Natural killer cell treated with Interleukin-12 subunit alpha and Interleukin-12 subunit beta and Interleukin-15 and Interleukin-18, amount 100 ng/mL, for 72 hours (primary cell): ENCODE measurements at regions not wholly inside any gene's neighbourhood (a gene's known extent, or its start where the extent isn't known, plus 50 kb on each side); places are given as distances from the start of the nearest gene placed in this dataset.

ENCODE experiments used
- ATAC-seq, 2 donors: fragments of 150-1000 bp; cut with Tn5 transposase in 1 of 2; sonication (Bioruptor Pico), chemical (Tn5 transposase) in 1 of 2; 2 replicates each; pipeline ENCODE4 v1.10.0; 2021
- DNase-seq: peaks from one replicate; pipeline ENCODE4 v3.0.0; 2022; ENCODE audit warnings: low spot score
- H3K27ac Mint-ChIP-seq, 2 donors: 1 replicate in 1 of 2; 2 replicates in 1 of 2; pipeline ENCODE4 v1.8.0; 2022; ENCODE audit warnings: mixed read lengths in 2 of 2, mild to moderate bottlenecking in 1 of 2, moderate library complexity in 1 of 2
- H3K27me3 Mint-ChIP-seq, 2 donors: 1 replicate in 1 of 2; 2 replicates in 1 of 2; pipeline ENCODE4 v1.8.0; 2022; ENCODE audit warnings: mixed read lengths in 2 of 2
- H3K36me3 Mint-ChIP-seq: one replicate; pipeline ENCODE4 v1.8.0; 2022; ENCODE audit warnings: mixed read lengths
- H3K4me1 Mint-ChIP-seq, 2 donors: 1 replicate in 1 of 2; 2 replicates in 1 of 2; pipeline ENCODE4 v1.8.0; 2022; ENCODE audit warnings: low read depth in 2 of 2, mixed read lengths in 2 of 2, mild to moderate bottlenecking in 1 of 2
- H3K4me3 Mint-ChIP-seq: one replicate; pipeline ENCODE4 v1.8.0; 2022; ENCODE audit warnings: mixed read lengths
- H3K9me3 Mint-ChIP-seq: 2 replicates; pipeline ENCODE4 v1.8.0; 2022; ENCODE audit warnings: mixed read lengths

DNA sequence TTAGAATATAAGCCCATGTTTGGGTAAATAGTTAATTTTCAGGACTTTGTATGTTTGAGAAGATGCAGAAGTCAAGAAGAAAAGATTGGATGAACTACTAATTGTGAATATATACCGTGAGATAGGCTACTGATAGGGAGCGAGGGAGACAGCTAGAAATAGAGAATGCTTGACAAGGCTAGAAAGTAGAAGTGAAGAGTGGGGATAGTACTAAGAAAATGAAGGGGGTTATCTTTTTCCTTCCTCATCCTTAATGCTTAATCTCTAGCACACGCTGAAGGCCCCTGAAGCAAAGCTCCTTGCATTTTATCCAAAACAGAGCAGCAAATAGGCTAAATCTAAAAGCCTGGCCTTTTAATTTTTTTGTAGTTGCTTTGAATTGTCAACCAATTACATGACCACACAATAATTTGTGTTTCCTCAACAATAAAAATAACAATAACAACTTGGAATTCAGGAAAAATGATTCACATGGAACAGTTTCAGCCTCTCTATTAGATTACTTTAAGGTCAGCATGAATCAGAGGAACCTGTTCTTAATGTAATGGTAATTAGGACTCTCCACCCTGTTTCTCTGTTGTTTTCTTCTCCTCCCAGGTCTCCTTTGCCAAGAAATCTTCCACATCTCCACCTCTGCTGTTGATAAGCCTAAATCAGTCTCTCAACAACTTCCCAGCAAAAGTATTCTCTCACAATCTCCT lies 1071.3 kb upstream of the ZEB2 start:
- Mint-ChIP-seq H3K27me3 (peaks cover 0 to 1% of the 10 kb centered on the region in 2 donors), H3K27ac (no peak overlapping the region), H3K9me3 (peaks cover 4% of the 10 kb centered on the region), H3K36me3 (no peaks in the 10 kb centered on the region), H3K4me1 (no peaks in the 10 kb centered on the region), H3K4me3 (no peak overlapping the region)
- no peak for DNase-seq
- no peak for ATAC-seq

DNA sequence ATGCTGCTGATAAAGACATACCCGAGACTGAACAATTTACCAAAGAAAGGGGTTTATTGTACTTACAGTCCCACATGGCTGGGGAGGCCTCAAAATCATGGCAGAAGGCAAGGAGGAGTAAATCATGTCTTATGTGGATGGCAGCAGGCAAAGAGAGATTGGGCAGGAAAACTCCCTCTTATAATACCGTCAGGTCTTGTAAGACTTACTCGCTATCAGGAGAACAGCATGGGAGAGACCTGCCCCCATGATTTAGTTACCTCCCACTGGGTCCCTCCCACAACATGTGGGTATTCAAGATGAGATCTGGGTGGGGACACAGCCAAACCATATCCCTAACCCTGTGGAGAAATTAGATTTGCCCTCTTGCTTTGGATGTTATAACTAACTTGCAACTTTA lies 1068.0 kb upstream of the ZEB2 start:
- Mint-ChIP-seq H3K36me3 (no peaks in the 10 kb centered on the region), H3K4me3 (no peak overlapping the region), H3K27ac (no peak overlapping the region), H3K27me3 (peaks cover 0 to 8% of the 10 kb centered on the region in 2 donors), H3K9me3 (peaks cover 4% of the 10 kb centered on the region), H3K4me1 (no peaks in the 10 kb centered on the region)
- DNase-seq: no peak
- ATAC-seq: no peak

GRCh38 chr2:145584353-145584752 lies 1064.4 kb upstream of the ZEB2 start:
- Mint-ChIP-seq H3K27ac (no peak overlapping the region), H3K9me3 (peaks cover 7% of the 10 kb centered on the region), H3K4me1 (no peaks in the 10 kb centered on the region), H3K36me3 (no peaks in the 10 kb centered on the region), H3K27me3 (peaks cover 0 to 8% of the 10 kb centered on the region in 2 donors), H3K4me3 (no peak overlapping the region)
- DNase-seq: no peak
- no peak for ATAC-seq

DNA sequence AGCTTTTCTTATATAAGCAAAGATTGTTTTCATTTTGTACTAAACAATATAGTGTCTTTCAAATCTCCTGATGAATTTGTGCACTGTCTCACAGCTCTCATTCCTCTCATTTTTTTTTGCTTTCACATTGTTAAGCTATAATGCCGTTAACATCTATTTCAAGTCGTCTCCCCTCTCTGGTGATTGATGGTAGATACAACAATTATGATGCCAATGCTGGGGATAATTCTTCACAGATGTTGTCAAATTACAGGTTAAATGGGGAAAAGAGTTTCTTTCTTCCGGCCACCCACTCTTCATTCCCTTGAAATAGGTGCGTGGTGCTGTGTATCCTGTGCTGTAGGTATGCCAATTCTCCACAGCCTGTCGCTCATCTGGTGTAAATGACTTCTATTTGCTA lies 1053.7 kb upstream of the ZEB2 start:
- H3K4me3 Mint-ChIP-seq: no peak overlapping the region
- H3K36me3 Mint-ChIP-seq: no peaks in the 10 kb centered on the region
- ATAC-seq (no peak), DNase-seq (no peak)
- H3K9me3 Mint-ChIP-seq: peaks cover 5% of the 10 kb centered on the region
- no peak overlapping the region for H3K27ac Mint-ChIP-seq
- no peaks in the 10 kb centered on the region for H3K4me1 Mint-ChIP-seq
- peaks cover 4 to 16% of the 10 kb centered on the region in 2 donors for H3K27me3 Mint-ChIP-seq

GRCh38 chr2:145572238-145572637 lies 1052.3 kb upstream of the ZEB2 start:
- no peak overlapping the region for H3K27ac Mint-ChIP-seq
- no peaks in the 10 kb centered on the region for H3K36me3 Mint-ChIP-seq
- no peaks in the 10 kb centered on the region for H3K4me1 Mint-ChIP-seq
- no peak for ATAC-seq
- peaks cover 5% of the 10 kb centered on the region for H3K9me3 Mint-ChIP-seq
- no peak overlapping the region for H3K4me3 Mint-ChIP-seq
- no peak for DNase-seq
- H3K27me3 Mint-ChIP-seq: peaks cover 4 to 10% of the 10 kb centered on the region in 2 donors

DNA sequence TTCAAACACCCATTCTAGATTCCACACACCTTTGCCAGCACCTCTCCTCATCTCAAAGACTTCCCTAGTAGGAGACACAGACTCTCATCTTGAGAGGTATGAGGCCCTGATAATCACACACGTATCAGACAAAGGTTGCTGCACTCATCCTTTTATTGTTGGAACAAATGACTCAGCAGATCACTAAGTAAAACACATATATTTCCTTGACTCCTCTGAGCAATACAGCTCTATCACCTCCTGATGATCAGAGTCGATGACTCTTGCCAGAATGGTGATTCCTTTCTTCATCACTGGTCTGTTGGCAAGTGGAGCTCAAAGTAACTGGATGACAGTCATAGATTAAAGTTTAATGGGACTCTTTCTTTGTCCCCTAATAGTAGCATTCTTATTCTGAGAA lies 1049.2 kb upstream of the ZEB2 start:
- no peak for DNase-seq
- H3K36me3 Mint-ChIP-seq: no peaks in the 10 kb centered on the region
- ATAC-seq: no peak
- peaks cover 4 to 10% of the 10 kb centered on the region in 2 donors for H3K27me3 Mint-ChIP-seq
- peaks cover 5% of the 10 kb centered on the region for H3K9me3 Mint-ChIP-seq
- H3K4me1 Mint-ChIP-seq: no peaks in the 10 kb centered on the region
- H3K4me3 Mint-ChIP-seq: no peak overlapping the region
- no peak overlapping the region for H3K27ac Mint-ChIP-seq

DNA sequence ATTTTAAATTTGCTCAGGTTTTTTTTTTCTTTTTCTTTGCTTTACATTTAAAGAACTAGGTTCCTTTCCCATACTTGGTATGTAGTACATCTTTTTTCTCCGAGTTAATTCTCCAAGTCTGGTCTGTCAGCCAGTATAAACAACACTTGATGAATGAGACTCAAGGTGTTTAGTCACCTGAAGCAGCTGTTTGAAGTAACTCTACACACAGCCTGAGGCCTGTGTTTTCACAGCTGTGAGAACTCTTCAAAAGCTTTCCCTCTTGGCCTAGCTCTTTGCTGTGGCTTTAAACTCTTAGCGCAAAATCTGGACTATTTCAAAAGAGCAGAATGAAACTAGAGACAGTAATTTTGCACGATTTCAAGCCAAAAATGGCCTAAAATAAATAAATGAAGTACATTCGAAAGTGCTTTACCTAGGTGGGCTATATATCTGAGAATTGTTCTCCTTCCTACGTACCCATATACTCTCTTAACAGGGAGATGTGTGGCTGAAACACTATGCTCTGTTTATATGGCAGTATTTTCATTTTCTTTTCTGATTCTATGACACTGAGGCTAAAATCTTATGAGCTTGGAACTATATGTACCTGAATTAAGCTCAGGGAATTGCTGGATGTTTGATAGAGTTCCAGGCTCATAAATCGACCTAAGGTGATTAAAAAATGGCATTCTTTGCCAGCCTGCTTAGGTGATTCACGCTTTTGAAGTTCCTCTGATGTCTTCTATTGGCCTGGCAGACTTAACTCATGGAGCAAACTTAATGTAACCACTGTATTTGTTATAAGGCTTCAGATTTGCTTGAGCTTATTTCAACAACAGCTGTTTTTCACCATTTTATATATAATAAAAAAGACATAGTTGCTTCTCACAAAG lies 1044.1 kb upstream of the ZEB2 start:
- Mint-ChIP-seq H3K36me3 (no peaks in the 10 kb centered on the region), H3K4me1 (no peaks in the 10 kb centered on the region), H3K27me3 (no peaks in the 10 kb centered on the region), H3K27ac (no peak overlapping the region), H3K9me3 (no peaks in the 10 kb centered on the region), H3K4me3 (no peak overlapping the region)
- DNase-seq (no peak), ATAC-seq (no peak)

DNA sequence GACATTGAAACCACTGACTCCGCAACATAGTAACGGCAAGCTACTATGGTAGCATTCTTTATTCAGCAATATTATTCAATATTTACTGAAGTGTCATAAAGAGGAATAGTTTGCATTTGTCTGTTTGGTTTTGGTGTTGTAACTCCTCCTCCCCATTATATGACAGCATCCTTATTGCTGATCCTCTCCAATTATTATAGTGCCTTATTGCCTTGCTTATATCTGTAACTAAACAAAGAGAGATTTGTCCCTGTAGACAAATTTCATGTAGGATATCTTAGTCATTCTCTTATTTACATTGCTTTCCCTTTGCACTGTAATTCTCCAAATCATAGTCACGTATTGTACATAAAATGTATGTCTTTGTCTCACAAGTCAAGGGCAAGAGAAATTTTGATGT lies 1041.2 kb upstream of the ZEB2 start:
- H3K36me3 Mint-ChIP-seq: no peaks in the 10 kb centered on the region
- no peaks in the 10 kb centered on the region for H3K27me3 Mint-ChIP-seq
- DNase-seq (no peak), ATAC-seq (no peak)
- no peak overlapping the region for H3K27ac Mint-ChIP-seq
- H3K4me1 Mint-ChIP-seq: peaks cover 0 to 1% of the 10 kb centered on the region in 2 donors
- H3K9me3 Mint-ChIP-seq: no peaks in the 10 kb centered on the region
- no peak overlapping the region for H3K4me3 Mint-ChIP-seq

DNA sequence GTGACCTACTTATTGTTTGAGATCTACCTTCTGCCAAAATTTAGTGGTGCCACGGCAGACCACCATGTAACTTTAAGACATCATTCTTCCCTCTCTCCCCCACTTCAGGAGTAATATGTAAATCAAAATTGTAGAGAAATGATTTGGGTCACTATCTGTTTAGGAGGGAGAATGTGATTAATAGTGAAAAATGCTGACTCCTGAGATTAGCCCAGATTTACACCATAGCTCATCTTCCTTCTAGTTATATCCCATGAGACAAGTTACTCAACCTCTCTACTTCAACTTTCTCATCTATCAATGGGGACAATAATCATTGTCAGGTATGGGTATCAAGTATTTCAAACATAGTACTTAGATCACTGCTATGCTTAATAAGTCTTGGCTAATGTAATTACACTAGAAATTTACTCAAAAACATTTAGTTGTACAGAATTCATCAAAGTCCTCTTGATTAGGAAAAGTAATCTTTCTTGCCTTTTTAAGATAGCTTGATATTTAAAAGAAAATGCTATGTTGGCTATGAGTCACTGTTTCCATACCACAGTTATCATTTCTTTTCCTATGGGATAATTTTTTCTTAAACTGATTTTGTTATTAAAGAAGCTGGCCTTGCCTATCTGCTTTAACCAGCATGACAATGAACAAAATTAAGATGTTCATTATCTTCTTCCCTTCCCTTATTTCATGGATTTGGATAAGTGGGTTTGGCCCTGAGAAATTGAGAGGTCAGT lies 1038.9 kb upstream of the ZEB2 start:
- H3K9me3 Mint-ChIP-seq: no peaks in the 10 kb centered on the region
- no peak for DNase-seq
- H3K27me3 Mint-ChIP-seq: no peaks in the 10 kb centered on the region
- ATAC-seq: no peak
- peaks cover 0 to 2% of the 10 kb centered on the region in 2 donors for H3K4me1 Mint-ChIP-seq
- no peaks in the 10 kb centered on the region for H3K36me3 Mint-ChIP-seq
- no peak overlapping the region for H3K27ac Mint-ChIP-seq
- no peak overlapping the region for H3K4me3 Mint-ChIP-seq

- H3K27me3 Mint-ChIP-seq: peaks cover 0 to 8% of the 10 kb centered on the region in 2 donors
- DNase-seq: no peak
- H3K27ac Mint-ChIP-seq: no peak overlapping the region
- H3K36me3 Mint-ChIP-seq: no peaks in the 10 kb centered on the region
- H3K4me1 Mint-ChIP-seq: peaks cover 0 to 2% of the 10 kb centered on the region in 2 donors
- no peak for ATAC-seq
- H3K4me3 Mint-ChIP-seq: no peak overlapping the region
- no peaks in the 10 kb centered on the region for H3K9me3 Mint-ChIP-seq
These were observed 1035.4 kb upstream of the ZEB2 start for GRCh38 chr2:145555360-145555759.

- Mint-ChIP-seq H3K36me3 (no peaks in the 10 kb centered on the region), H3K4me1 (peaks cover 0 to 2% of the 10 kb centered on the region in 2 donors), H3K9me3 (no peaks in the 10 kb centered on the region), H3K4me3 (no peak overlapping the region), H3K27ac (no peak overlapping the region), H3K27me3 (peaks cover 0 to 13% of the 10 kb centered on the region in 2 donors)
- no peak for ATAC-seq
- no peak for DNase-seq
These were observed 1031.8 kb upstream of the ZEB2 start for GRCh38 chr2:145551686-145552085.

GRCh38 chr2:145548479-145548878 lies 1028.6 kb upstream of the ZEB2 start:
- ATAC-seq (no peak), DNase-seq (no peak)
- H3K27ac Mint-ChIP-seq: no peak overlapping the region
- peaks cover 4 to 22% of the 10 kb centered on the region in 2 donors for H3K27me3 Mint-ChIP-seq
- no peak overlapping the region for H3K4me3 Mint-ChIP-seq
- H3K4me1 Mint-ChIP-seq: no peaks in the 10 kb centered on the region
- no peaks in the 10 kb centered on the region for H3K9me3 Mint-ChIP-seq
- no peaks in the 10 kb centered on the region for H3K36me3 Mint-ChIP-seq

DNA sequence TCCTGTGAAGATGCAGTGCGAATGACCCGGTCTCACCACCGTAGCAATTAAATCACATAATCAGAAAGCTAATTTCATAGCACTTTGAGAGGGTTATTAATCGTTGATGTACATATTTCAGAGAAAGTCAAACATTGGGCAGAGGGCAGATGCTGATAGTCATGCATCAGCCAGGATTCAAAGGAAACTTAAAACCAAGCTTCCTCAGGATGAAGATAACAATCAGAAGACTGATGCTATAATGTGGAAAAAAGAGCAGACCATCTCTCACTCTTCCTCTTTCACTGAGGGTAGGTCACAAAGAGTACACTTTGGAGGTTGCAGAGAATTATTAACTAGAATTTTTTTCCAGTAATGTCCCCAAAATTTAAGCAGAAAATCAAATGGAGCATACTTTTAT lies 1027.7 kb upstream of the ZEB2 start:
- Mint-ChIP-seq H3K27me3 (peaks cover 4 to 23% of the 10 kb centered on the region in 2 donors), H3K27ac (no peak overlapping the region), H3K36me3 (no peaks in the 10 kb centered on the region), H3K9me3 (no peaks in the 10 kb centered on the region), H3K4me1 (no peaks in the 10 kb centered on the region), H3K4me3 (no peak overlapping the region)
- no peak for ATAC-seq
- no peak for DNase-seq

DNA sequence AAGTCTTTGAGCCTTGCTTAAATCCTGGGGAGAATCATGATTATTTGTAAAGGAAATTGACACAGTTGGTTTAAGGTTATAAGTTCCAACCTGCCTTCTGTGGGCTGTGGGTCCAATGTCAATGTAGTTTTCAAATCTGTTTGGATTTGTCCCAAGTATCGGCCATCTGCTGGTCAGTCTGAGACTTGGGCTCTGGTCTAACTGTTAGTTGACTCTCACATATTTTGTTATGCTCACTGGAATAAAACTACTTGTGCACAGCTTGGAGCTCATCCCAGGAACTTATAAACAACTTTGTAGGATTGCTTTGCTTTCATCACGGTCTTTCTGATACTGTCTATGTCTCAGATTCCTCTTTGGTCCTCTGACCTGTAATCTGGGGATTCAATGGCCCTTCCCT lies 1026.2 kb upstream of the ZEB2 start:
- H3K27ac Mint-ChIP-seq: no peak overlapping the region
- no peaks in the 10 kb centered on the region for H3K9me3 Mint-ChIP-seq
- H3K36me3 Mint-ChIP-seq: no peaks in the 10 kb centered on the region
- no peak for DNase-seq
- peaks cover 4 to 23% of the 10 kb centered on the region in 2 donors for H3K27me3 Mint-ChIP-seq
- ATAC-seq: no peak
- H3K4me3 Mint-ChIP-seq: no peak overlapping the region
- H3K4me1 Mint-ChIP-seq: no peaks in the 10 kb centered on the region
